ENCODE measurements at regions not wholly inside any gene's neighbourhood (a gene's known extent, or its start where the extent isn't known, plus 50 kb on each side); places are given as distances from the start of the nearest gene placed in this dataset.

- DNase-seq (ENCODE audit: low read depth), result no peak
- in situ Hi-C loops (cut with HindIII; ENCODE audit: low pct_unique_long_range_greater_than_20kb, low sequenced_read_pairs), result no loop called here
These were observed 496.0 kb upstream of the RGMA start for GRCh38 chr15:93585012-93585411.

GRCh38 chr15:93583968-93584367 lies 495.0 kb upstream of the RGMA start:
- in situ Hi-C loops (cut with HindIII; ENCODE audit: low pct_unique_long_range_greater_than_20kb, low sequenced_read_pairs), result no loop called here
- DNase-seq (ENCODE audit: low read depth), result no peak

- in situ Hi-C loops (cut with HindIII; ENCODE audit: low pct_unique_long_range_greater_than_20kb, low sequenced_read_pairs), result no loop called here
- no peak for DNase-seq (ENCODE audit: low read depth)
These were observed 494.5 kb upstream of the RGMA start for GRCh38 chr15:93583552-93583951.

- in situ Hi-C loops (cut with HindIII; ENCODE audit: low pct_unique_long_range_greater_than_20kb, low sequenced_read_pairs), result no loop called here
- no peak for DNase-seq (ENCODE audit: low read depth)
These were observed 481.5 kb upstream of the RGMA start for GRCh38 chr15:93570527-93570926.

- no peak for DNase-seq (ENCODE audit: low read depth)
These were observed 477.8 kb upstream of the RGMA start for GRCh38 chr15:93566762-93567161.

GRCh38 chr15:93565201-93565600 lies 476.2 kb upstream of the RGMA start:
- in situ Hi-C loops (cut with HindIII; ENCODE audit: low pct_unique_long_range_greater_than_20kb, low sequenced_read_pairs), result no loop called here
- no peak for DNase-seq (ENCODE audit: low read depth)

More at GRCh38 chr15:93566762-93567161, 477.8 kb upstream of the RGMA start:
- in situ Hi-C loops (cut with HindIII; ENCODE audit: low pct_unique_long_range_greater_than_20kb, low sequenced_read_pairs), result no loop called here

- no peak for DNase-seq (ENCODE audit: low read depth)
- in situ Hi-C loops (cut with HindIII; ENCODE audit: low pct_unique_long_range_greater_than_20kb, low sequenced_read_pairs), result no loop called here
These were observed 474.2 kb upstream of the RGMA start for GRCh38 chr15:93563218-93563617.

- in situ Hi-C loops (cut with HindIII; ENCODE audit: low pct_unique_long_range_greater_than_20kb, low sequenced_read_pairs), result no loop called here
- no peak for DNase-seq (ENCODE audit: low read depth)
These were observed 473.5 kb upstream of the RGMA start for GRCh38 chr15:93562395-93563123.

DNA sequence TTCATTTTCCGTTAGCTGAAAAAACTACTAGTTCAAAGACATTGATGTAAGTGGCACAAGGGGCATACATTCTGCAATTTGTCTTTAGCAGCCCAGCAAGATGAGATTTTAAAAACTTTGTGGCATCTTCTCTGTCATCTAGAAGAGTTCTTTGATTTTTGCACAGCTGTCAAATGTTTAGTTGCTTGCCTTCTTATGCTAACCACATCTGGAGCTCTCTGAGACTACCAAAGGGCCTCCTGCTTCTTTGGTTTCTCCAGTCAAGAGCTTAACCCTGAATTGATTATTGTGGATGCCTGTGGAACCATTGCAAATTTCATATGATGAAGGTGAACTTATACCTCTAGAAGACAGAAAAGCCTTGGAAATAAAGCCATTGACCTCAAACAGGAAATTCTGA lies 468.7 kb upstream of the RGMA start:
- DNase-seq (ENCODE audit: low read depth), result no peak
- in situ Hi-C loops (cut with HindIII; ENCODE audit: low pct_unique_long_range_greater_than_20kb, low sequenced_read_pairs), result no loop called here

- DNase-seq (ENCODE audit: low read depth), result no peak
- in situ Hi-C loops (cut with HindIII; ENCODE audit: low pct_unique_long_range_greater_than_20kb, low sequenced_read_pairs), result no loop called here
These were observed 464.3 kb upstream of the RGMA start for GRCh38 chr15:93553167-93553935.

DNA sequence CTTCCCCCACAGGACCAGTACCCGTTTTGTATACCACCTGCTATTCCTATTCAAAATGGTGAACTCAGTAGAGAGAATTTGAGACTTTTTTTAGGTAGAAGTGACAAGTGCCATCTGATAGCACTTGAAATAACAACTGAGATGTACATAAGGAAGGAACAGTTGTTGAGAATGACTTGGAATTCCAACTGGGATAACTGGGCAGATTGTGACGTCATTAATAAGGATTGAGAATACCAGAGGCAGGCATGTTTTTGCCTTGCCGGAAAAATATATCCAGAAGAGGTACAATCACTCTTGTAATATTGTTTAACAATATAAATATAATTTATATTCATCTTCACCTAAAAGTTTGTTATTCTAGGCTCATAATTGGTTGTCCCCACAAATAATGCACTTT lies 454.1 kb upstream of the RGMA start:
- DNase-seq (ENCODE audit: low read depth), result no peak
- in situ Hi-C loops (cut with HindIII; ENCODE audit: low pct_unique_long_range_greater_than_20kb, low sequenced_read_pairs), result no loop called here

- no peak for DNase-seq (ENCODE audit: low read depth)
- in situ Hi-C loops (cut with HindIII; ENCODE audit: low pct_unique_long_range_greater_than_20kb, low sequenced_read_pairs), result no loop called here
These were observed 438.5 kb upstream of the RGMA start for GRCh38 chr15:93527374-93528050.

DNA sequence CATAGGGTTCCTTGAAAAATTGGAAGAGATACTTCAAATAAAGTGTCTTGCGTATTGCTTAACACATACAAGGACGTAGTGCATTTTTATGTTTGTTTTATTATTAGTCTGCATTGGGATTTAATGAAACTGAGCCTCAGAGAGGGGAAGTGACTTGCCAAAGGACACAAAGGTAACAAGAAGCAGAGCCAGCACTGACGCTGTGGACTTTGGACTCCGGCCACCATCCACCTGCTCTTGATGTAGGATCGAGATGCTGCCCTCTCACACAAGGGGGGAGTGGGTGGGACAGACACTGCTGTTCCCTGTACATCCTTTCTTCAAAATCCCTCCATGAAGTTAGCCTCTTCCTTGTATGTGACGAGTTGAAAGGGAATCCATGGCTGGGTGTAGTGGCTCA lies 435.4 kb upstream of the RGMA start:
- DNase-seq (ENCODE audit: low read depth), result no peak
- in situ Hi-C loops (cut with HindIII; ENCODE audit: low pct_unique_long_range_greater_than_20kb, low sequenced_read_pairs), result no loop called here

DNA sequence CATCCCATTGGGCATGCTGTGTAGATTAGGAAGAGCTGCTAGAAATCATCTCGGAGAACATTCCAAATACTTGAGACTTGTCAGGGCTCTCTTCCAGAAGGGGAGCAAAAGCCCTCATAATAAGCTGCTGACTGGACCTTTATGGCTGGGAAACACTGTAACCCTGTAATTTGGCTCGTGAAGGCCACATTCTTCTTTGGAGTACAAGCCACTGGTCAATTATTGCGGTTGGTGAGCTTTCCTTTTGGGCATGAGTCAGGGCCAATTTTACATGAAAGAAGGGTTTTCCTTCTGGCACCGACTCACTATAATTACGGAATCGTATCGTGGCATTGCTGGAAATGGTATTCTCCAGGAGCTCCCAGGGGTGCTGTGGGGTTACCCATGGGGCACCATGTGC lies 434.5 kb upstream of the RGMA start:
- in situ Hi-C loops (cut with HindIII; ENCODE audit: low pct_unique_long_range_greater_than_20kb, low sequenced_read_pairs), result no loop called here
- DNase-seq (ENCODE audit: low read depth), result no peak

DNA sequence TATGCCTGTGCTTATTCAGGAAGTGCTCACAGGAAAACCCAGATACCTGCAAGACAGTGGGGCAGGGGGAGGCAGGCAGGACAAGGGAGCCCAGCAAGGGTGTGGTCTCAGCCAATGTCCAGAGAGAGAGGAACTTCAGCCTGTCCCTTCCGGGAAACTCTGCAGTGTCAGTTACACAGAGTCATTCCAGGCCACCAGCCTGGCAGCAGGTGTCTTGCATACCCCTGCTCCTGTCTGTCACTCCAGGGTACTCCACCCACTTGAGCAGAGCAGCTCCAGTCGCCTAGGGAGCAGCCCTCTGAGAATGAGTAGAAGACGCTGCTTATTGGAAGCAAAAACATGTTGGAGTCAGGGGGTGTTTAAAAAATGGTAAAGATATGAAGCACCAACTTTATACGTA lies 431.2 kb upstream of the RGMA start:
- DNase-seq (ENCODE audit: low read depth), result no peak
- in situ Hi-C loops (cut with HindIII; ENCODE audit: low pct_unique_long_range_greater_than_20kb, low sequenced_read_pairs), result no loop called here

DNA sequence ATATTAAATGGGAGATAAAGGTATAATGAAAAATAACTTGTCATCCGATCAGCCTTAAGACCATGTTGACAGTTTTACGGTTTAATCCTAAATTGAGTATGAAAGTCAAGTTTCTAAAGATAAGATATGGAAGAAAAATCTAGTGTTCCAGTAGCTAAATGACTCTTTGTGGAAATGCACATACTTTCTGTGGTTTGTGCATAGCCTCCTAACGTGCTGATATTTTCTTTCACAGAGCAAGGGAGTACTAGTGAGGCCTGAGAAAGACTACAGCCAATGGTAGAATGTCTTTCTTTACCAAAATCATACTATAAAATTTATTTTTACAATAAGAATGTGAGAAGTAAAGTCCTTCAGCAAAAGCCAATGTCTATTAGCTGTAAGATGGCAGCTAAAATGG lies 430.6 kb upstream of the RGMA start:
- in situ Hi-C loops (cut with HindIII; ENCODE audit: low pct_unique_long_range_greater_than_20kb, low sequenced_read_pairs), result no loop called here
- no peak for DNase-seq (ENCODE audit: low read depth)

DNA sequence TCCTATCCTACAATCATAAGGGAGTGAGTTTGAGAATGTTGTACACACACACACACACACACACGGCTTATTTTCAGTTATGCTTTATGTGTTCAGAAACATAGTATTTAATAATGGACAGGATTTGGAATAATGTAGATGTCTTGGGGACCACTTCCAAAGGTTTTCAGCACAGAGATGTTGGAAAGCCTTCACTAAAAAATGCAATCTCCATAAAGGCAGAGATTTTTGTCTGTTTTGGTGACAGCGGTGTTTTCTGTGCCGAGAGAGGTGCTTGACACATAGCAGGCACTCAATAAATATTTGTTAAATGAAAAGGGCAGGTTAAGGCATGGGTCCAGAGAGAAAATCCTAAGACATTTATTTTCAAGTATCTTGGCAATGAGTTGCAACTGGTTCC lies 428.2 kb upstream of the RGMA start:
- in situ Hi-C loops (cut with HindIII; ENCODE audit: low pct_unique_long_range_greater_than_20kb, low sequenced_read_pairs), result no loop called here
- DNase-seq (ENCODE audit: low read depth), result no peak

GRCh38 chr15:93515256-93516051 lies 426.4 kb upstream of the RGMA start:
- no peak for DNase-seq (ENCODE audit: low read depth)
- in situ Hi-C loops (cut with HindIII; ENCODE audit: low pct_unique_long_range_greater_than_20kb, low sequenced_read_pairs), result no loop called here

GRCh38 chr15:93506646-93507045 lies 417.6 kb upstream of the RGMA start:
- in situ Hi-C loops (cut with HindIII; ENCODE audit: low pct_unique_long_range_greater_than_20kb, low sequenced_read_pairs), result no loop called here
- no peak for DNase-seq (ENCODE audit: low read depth)

Data from Caki2 (cell line).